HFFc6 (cell line): ENCODE measurements at regions not wholly inside any gene's neighbourhood (a gene's known extent, or its start where the extent isn't known, plus 50 kb on each side); places are given as distances from the start of the nearest gene placed in this dataset.

Source experiments
- DNase-seq: peaks from one replicate; pipeline ENCODE4 v3.0.0-alpha.2; 2018
- H3K27ac Mint-ChIP-seq: 2 replicates; pipeline ENCODE4 v1.8.0; 2020; ENCODE audit warnings: mild to moderate bottlenecking, mixed read lengths
- H3K27me3 Mint-ChIP-seq: 2 replicates; pipeline ENCODE4 v1.8.0; 2021; ENCODE audit warnings: mild to moderate bottlenecking, moderate library complexity, mixed read lengths; ENCODE audit not compliant: insufficient read depth
- H3K36me3 Mint-ChIP-seq: 2 replicates; pipeline ENCODE4 v1.8.0; 2021; ENCODE audit warnings: low read depth, mixed read lengths
- H3K4me1 Mint-ChIP-seq: 2 replicates; pipeline ENCODE4 v1.8.0; 2020; ENCODE audit warnings: low read depth, mixed read lengths
- H3K4me3 Mint-ChIP-seq: 2 replicates; pipeline ENCODE4 v1.8.0; 2020; ENCODE audit warnings: mild to moderate bottlenecking, moderate library complexity, mixed read lengths
- H3K9me3 Mint-ChIP-seq: 2 replicates; pipeline ENCODE4 v1.8.0; 2020; ENCODE audit warnings: mild to moderate bottlenecking, mixed read lengths
- TF ChIP-seq, protein P1 (sequence below): fragments of 200-600 bp; sonication (generic); IDR thresholded peaks from 2 replicates; pipeline ENCODE4 v1.5.0; 2021; ENCODE audit warnings: antibody characterized with exemption, mild to moderate bottlenecking

DNA sequence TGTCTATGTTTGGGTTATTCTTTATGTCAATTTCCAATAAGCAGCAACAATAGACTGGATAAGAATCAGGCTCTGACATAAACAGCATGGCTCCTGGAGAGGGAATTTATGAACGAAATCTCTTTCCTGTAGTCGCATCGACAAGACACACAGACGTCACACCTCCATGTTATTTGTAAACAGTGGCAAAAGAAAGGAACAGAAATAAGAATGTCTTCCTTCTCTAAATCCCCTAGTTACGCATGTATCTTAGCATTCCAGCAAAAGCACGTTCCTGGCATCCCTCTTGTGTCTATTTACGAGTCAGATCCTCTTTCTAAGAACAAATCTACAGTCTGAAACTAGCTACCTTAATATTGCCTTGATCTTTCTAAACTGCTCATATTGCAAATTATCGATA is 559.1 kb upstream of the JAG1 start:
- no peaks in the 10 kb centered on the region for H3K36me3 Mint-ChIP-seq
- H3K4me3 Mint-ChIP-seq: no peak overlapping the region
- peaks cover 2% of the 10 kb centered on the region; the same call in 1 of the 2 replicates for H3K27me3 Mint-ChIP-seq
- H3K4me1 Mint-ChIP-seq: peaks cover 26% of the 10 kb centered on the region; the same call in 1 of the 2 replicates
- no peak overlapping the region for H3K27ac Mint-ChIP-seq
- H3K9me3 Mint-ChIP-seq: no peaks in the 10 kb centered on the region
- no peak for DNase-seq
- TF ChIP-seq, protein P1, sequence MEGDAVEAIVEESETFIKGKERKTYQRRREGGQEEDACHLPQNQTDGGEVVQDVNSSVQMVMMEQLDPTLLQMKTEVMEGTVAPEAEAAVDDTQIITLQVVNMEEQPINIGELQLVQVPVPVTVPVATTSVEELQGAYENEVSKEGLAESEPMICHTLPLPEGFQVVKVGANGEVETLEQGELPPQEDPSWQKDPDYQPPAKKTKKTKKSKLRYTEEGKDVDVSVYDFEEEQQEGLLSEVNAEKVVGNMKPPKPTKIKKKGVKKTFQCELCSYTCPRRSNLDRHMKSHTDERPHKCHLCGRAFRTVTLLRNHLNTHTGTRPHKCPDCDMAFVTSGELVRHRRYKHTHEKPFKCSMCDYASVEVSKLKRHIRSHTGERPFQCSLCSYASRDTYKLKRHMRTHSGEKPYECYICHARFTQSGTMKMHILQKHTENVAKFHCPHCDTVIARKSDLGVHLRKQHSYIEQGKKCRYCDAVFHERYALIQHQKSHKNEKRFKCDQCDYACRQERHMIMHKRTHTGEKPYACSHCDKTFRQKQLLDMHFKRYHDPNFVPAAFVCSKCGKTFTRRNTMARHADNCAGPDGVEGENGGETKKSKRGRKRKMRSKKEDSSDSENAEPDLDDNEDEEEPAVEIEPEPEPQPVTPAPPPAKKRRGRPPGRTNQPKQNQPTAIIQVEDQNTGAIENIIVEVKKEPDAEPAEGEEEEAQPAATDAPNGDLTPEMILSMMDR: no peak

DNA sequence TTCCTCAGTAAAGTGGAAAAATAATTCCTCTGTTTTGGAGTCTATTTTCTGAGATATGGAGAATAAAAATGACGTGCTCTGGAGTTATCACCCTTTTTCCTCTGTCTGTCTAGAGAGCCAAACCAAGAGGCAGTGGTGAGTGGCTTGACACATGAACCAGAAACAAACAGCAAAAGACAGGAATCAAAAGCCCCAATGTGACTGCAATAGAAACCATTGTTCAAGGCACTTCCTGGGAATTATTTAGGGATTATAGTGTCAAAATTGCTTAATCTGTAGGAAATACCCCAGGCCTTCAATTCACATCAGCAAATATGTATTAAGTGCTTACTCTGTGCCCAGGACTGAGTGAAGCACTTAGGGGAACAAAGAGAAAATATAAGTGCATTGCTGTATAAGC is 560.4 kb upstream of the JAG1 start:
- no peak for DNase-seq
- TF ChIP-seq, protein P1: no peak
- Mint-ChIP-seq H3K27ac (no peak overlapping the region), H3K4me3 (no peak overlapping the region), H3K9me3 (no peaks in the 10 kb centered on the region), H3K4me1 (peaks cover 26% of the 10 kb centered on the region; the same call in 1 of the 2 replicates), H3K36me3 (no peaks in the 10 kb centered on the region), H3K27me3 (peaks cover 3% of the 10 kb centered on the region; the same call in 1 of the 2 replicates)

DNA sequence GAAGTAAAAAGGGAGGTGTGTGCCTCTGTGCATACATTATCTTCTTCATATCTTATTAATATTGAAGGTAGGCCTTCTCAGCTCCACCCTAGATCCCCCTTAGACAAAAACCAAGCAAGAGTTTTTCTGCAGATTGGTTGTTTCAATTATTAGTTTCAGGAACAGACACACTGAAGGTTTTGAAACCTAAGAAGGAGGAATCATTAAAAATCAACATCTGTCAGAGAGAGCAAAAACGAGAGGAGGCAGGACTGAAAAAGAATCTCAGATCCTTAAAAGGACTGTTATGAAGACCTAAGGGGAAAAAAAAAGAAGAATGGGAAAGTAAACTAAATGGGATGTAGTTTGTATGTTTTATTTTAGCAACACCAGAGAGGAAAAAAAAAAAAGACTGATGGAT is 560.8 kb upstream of the JAG1 start:
- H3K9me3 Mint-ChIP-seq: no peaks in the 10 kb centered on the region
- H3K36me3 Mint-ChIP-seq: no peaks in the 10 kb centered on the region
- H3K4me1 Mint-ChIP-seq: peaks cover 22% of the 10 kb centered on the region; the same call in 1 of the 2 replicates
- TF ChIP-seq, protein P1: no peak
- no peak overlapping the region for H3K4me3 Mint-ChIP-seq
- no peak overlapping the region for H3K27ac Mint-ChIP-seq
- peaks cover 4% of the 10 kb centered on the region; the same call in 1 of the 2 replicates for H3K27me3 Mint-ChIP-seq
- DNase-seq: no peak

DNA sequence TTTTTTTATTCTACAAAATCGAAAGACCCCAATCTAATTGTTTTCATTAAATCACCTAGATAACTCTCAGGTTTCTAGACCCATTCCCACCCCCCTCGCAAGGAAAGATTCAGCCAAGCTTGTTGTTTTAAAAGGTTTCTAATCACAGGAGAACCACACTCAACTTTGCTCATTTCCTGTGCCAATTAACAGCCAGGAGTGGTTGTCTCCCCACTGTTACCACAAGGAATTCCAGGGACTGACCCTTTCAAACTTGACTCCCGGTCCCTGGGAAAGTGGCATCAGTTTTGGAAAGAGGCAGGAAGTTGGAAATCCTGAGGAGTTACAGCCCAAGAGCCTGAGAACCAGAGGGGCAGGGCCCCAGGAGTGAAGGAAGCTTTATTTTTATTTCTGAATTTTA is 561.3 kb upstream of the JAG1 start:
- no peak overlapping the region; the same call in 1 of the 2 replicates for H3K4me3 Mint-ChIP-seq
- DNase-seq: peak; percentile 27

DNA sequence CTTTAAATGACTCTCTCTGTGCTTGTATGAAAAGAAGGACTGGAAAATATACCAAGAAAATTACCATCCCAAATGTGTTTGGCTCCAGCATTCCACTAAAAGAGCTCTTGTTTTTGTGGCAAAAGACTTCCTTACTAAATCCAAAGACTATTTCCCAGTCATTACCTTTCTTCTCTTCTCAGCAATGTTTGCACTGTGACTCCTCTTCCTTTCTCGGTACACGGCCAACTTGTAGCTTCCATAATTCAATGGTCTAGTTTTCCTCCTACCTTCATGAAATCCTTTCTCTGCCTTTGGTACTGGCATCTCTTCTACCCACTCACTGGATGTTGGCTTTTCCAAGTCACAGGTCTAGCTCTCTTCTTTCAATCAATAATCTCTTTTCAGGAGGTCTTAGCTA is 568.5 kb upstream of the JAG1 start:
- Mint-ChIP-seq H3K4me1 (no peaks in the 10 kb centered on the region), H3K4me3 (no peak overlapping the region), H3K36me3 (no peaks in the 10 kb centered on the region), H3K9me3 (no peaks in the 10 kb centered on the region), H3K27me3 (peaks cover 9% of the 10 kb centered on the region; the same call in 1 of the 2 replicates), H3K27ac (no peak overlapping the region)
- TF ChIP-seq, protein P1: no peak
- no peak for DNase-seq

More for the DNA sequence above, 561.3 kb upstream of the JAG1 start:
- TF ChIP-seq, protein P1: no peak
- Mint-ChIP-seq H3K27ac (peak overlapping the region; percentile 66; the same call in 1 of the 2 replicates), H3K9me3 (no peaks in the 10 kb centered on the region), H3K27me3 (peaks cover 4% of the 10 kb centered on the region; the same call in 1 of the 2 replicates), H3K36me3 (no peaks in the 10 kb centered on the region), H3K4me1 (peaks cover 18% of the 10 kb centered on the region; the same call in 1 of the 2 replicates)
